Sigmoid colon (tissue), 6 donors: ENCODE measurements at regions not wholly inside any gene's neighbourhood (a gene's known extent, or its start where the extent isn't known, plus 50 kb on each side); places are given as distances from the start of the nearest gene placed in this dataset.

Experiments used
- DNase-seq: peaks from one replicate; pipeline ENCODE4 v3.0.0-alpha.2; 2019
- H3K27ac ChIP-seq, 4 donors: fragments of 200-600 bp; sonication (generic); one replicate each; pipeline ENCODE4 v1.5.1; 2016 to 2019; ENCODE audit warnings: mild to moderate bottlenecking in 1 of 4
- H3K27me3 ChIP-seq, 3 donors: fragments of 200-600 bp; sonication (generic); one replicate each; pipeline ENCODE4 v1.5.1; 2019; ENCODE audit warnings: mild to moderate bottlenecking in 1 of 3
- H3K36me3 ChIP-seq, 4 donors: fragments of 200-600 bp; sonication (generic); one replicate each; pipeline ENCODE4 v1.5.1; 2016 to 2019
- H3K4me1 ChIP-seq, 4 donors: fragments of 200-600 bp; sonication (generic); one replicate each; pipeline ENCODE4 v1.5.1; 2017 to 2019
- H3K4me3 ChIP-seq, 4 donors: fragments of 200-600 bp; sonication (generic); one replicate each; pipeline ENCODE4 v1.5.1; 2017 to 2019; ENCODE audit warnings: mild to moderate bottlenecking in 2 of 4, moderate library complexity in 1 of 4
- H3K9me3 ChIP-seq, 4 donors: fragments of 200-600 bp in 3 of 4; sonication (generic) in 3 of 4; one replicate each; pipeline versions ENCODE4 v1.5.1 to v1.6.1; 2013 to 2019
- CTCF ChIP-seq, 4 experiments: fragments of 450-650 bp in 3 of 4; fragments of 200-600 bp in 1 of 4; IDR thresholded peaks; one replicate each; pipeline ENCODE4 v1.5.1; 2016 to 2019; ENCODE audit warnings: antibody characterized with exemption in 4 of 4, mild to moderate bottlenecking in 3 of 4, moderate library complexity in 2 of 4
- EP300 ChIP-seq, 4 donors: sonication (generic); formaldehyde crosslinking; IDR thresholded peaks; one replicate each; pipeline ENCODE4 v1.6.1; 2017; ENCODE audit warnings: antibody characterized with exemption in 4 of 4
- POLR2A ChIP-seq, 2 donors: fragments of 450-650 bp; IDR thresholded peaks; one replicate each; pipeline ENCODE4 v1.6.1; 2016; ENCODE audit warnings: antibody characterized with exemption in 2 of 2, mild to moderate bottlenecking in 2 of 2, moderate library complexity in 2 of 2
- POLR2AphosphoS5 ChIP-seq, 4 donors: sonication (generic); formaldehyde crosslinking; IDR thresholded peaks; one replicate each; pipeline ENCODE4 v1.6.1; 2017; ENCODE audit warnings: antibody characterized with exemption in 4 of 4
- WGBS, 2 donors: extraction: QIAGEN DNeasy Blood & Tissue Kit; methylation state at CpG; one replicate each; pipeline ENCODE4 v1.1.7; 2013; 5-methylcytosine and 5-hydroxymethylcytosine counted together
- intact Hi-C: fragments of 100-400 bp; cut with DNase I; formaldehyde crosslinking; loops from one replicate; pipeline ENCODE4 v1.15.1; 2023
- donor health status: healthy with polysubstance abuse.
- donor health status: healthy.

DNA sequence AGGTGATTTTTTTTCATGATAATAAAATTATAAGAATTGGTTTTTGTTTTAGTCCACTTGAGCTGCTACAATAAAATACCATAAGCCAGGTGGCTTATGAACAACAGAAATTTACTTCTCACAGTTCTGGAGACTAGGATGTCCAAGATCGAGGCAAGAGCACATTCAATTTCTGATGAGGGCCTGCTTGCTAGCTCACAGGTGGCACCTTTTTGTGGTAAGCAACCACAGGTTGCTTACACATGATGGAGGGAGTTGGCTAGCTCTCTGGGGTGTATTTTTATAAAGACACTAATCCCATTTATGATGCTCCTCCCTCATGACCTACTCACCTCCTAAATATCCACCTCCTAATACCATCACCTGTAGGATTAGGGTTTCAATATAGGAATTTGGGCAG is 1248.5 kb upstream of the TENM3 start:
- intact Hi-C loops: no loop called here
- H3K27me3 ChIP-seq: no peaks in the 10 kb centered on the region
- DNase-seq: no peak
- no peak overlapping the region for H3K27ac ChIP-seq
- H3K36me3 ChIP-seq: no peaks in the 10 kb centered on the region
- H3K9me3 ChIP-seq: no peaks in the 10 kb centered on the region
- no peaks in the 10 kb centered on the region for H3K4me1 ChIP-seq
- WGBS, 2 donors: 80 to 88% methylated on average over 1 of the region's 1 CpG
- TF ChIP-seq CTCF (IDR thresholded peaks at IDR 0.05): no peak
- no peak for TF ChIP-seq POLR2AphosphoS5 (IDR thresholded peaks at IDR 0.05)
- TF ChIP-seq EP300 (IDR thresholded peaks at IDR 0.05): no peak
- no peak for TF ChIP-seq POLR2A (IDR thresholded peaks at IDR 0.05)
- no peak overlapping the region for H3K4me3 ChIP-seq

- H3K9me3 ChIP-seq: no peaks in the 10 kb centered on the region
- no peaks in the 10 kb centered on the region for H3K27me3 ChIP-seq
- H3K27ac ChIP-seq: no peak overlapping the region
- DNase-seq: no peak
- H3K4me1 ChIP-seq: no peaks in the 10 kb centered on the region
- H3K36me3 ChIP-seq: no peaks in the 10 kb centered on the region
- no peak for TF ChIP-seq CTCF (IDR thresholded peaks at IDR 0.05)
- no peak for TF ChIP-seq POLR2A (IDR thresholded peaks at IDR 0.05)
- no peak for TF ChIP-seq EP300 (IDR thresholded peaks at IDR 0.05)
- TF ChIP-seq POLR2AphosphoS5 (IDR thresholded peaks at IDR 0.05): no peak
- intact Hi-C loops: no loop called here
- H3K4me3 ChIP-seq: no peak overlapping the region
- 16 to 21% methylated on average over 2 of the region's 2 CpGs for WGBS, 2 donors
These were observed 1244.0 kb upstream of the TENM3 start for GRCh38 chr4:180999217-180999616.

GRCh38 chr4:181004056-181004455 is 1239.1 kb upstream of the TENM3 start:
- Histone ChIP-seq H3K9me3 (no peaks in the 10 kb centered on the region), H3K36me3 (no peaks in the 10 kb centered on the region), H3K27ac (no peak overlapping the region), H3K4me3 (no peak overlapping the region), H3K27me3 (no peaks in the 10 kb centered on the region), H3K4me1 (peaks cover 0 to 10% (median 2%) of the 10 kb centered on the region in 4 donors)
- intact Hi-C loops: no loop called here
- no peak for DNase-seq
- WGBS, 2 donors: 87 to 90% methylated on average over 4 of the region's 4 CpGs
- no peak for TF ChIP-seq POLR2AphosphoS5 (IDR thresholded peaks at IDR 0.05)
- no peak for TF ChIP-seq CTCF (IDR thresholded peaks at IDR 0.05)
- TF ChIP-seq EP300 (IDR thresholded peaks at IDR 0.05): no peak
- no peak for TF ChIP-seq POLR2A (IDR thresholded peaks at IDR 0.05)

DNA sequence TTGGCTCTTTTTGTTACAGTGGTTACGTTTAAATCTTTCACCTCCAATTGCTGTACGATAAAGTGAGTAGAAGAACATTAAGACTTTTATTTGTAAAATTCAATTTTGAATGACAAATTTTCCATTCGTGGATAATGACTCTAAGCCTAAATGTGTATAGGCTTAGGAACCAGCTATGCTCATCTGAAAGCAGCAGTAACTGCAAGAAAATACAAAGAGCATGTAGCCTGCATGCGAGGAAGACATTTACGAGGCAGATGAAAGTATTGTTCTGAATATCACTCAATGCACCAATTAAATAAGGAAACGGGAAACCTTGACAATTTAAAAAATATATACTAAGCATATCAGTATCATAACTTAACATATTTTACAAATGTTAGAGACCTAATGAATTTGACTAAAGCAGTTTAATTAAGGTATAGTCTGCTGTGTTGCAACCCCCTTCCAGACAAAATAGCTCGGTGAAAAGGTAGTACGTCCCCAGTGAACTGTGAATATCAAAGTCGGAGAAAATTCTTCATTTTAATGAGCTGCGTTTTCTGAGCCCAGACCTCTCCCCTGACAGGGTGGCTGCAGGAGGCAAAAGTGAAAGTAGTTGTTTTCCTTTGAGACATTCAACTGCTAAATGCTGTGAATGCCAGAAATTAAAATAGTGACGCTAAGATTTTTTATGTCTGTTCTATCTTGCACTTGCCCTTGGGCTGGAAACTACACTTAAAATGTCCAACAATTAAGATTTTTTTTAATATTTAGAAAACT is 1236.5 kb upstream of the TENM3 start:
- H3K4me3 ChIP-seq: peak overlapping the region in 3 of 4 donors; percentile 27 to 37 (median 27)
- no peak for DNase-seq
- H3K36me3 ChIP-seq: no peaks in the 10 kb centered on the region
- no peaks in the 10 kb centered on the region for H3K9me3 ChIP-seq
- WGBS, 2 donors: 51 to 58% methylated on average over 11 of the region's 11 CpGs
- TF ChIP-seq POLR2AphosphoS5 (IDR thresholded peaks at IDR 0.05) (no peak), POLR2A (IDR thresholded peaks at IDR 0.05) (no peak), CTCF (IDR thresholded peaks at IDR 0.05) (no peak), EP300 (IDR thresholded peaks at IDR 0.05) (no peak)
- no peak overlapping the region for H3K27ac ChIP-seq
- peaks cover 0 to 10% (median 2%) of the 10 kb centered on the region in 4 donors for H3K4me1 ChIP-seq
- H3K27me3 ChIP-seq: no peaks in the 10 kb centered on the region
- intact Hi-C loops: no loop called here

- H3K27me3 ChIP-seq: no peaks in the 10 kb centered on the region
- H3K4me1 ChIP-seq: peaks cover 0 to 10% (median 2%) of the 10 kb centered on the region in 4 donors
- no peaks in the 10 kb centered on the region for H3K9me3 ChIP-seq
- no peak for DNase-seq
- H3K4me3 ChIP-seq: no peak overlapping the region
- no peaks in the 10 kb centered on the region for H3K36me3 ChIP-seq
- WGBS, 2 donors: 80 to 82% methylated on average over 5 of the region's 5 CpGs
- no peak overlapping the region for H3K27ac ChIP-seq
- intact Hi-C loops: no loop called here
- TF ChIP-seq POLR2A (IDR thresholded peaks at IDR 0.05): no peak
- no peak for TF ChIP-seq EP300 (IDR thresholded peaks at IDR 0.05)
- TF ChIP-seq CTCF (IDR thresholded peaks at IDR 0.05): no peak
- no peak for TF ChIP-seq POLR2AphosphoS5 (IDR thresholded peaks at IDR 0.05)
These were observed 1235.5 kb upstream of the TENM3 start for GRCh38 chr4:181007751-181008150.
